ENCODE measurements at regions not wholly inside any gene's neighbourhood (a gene's known extent, or its start where the extent isn't known, plus 50 kb on each side); places are given as distances from the start of the nearest gene placed in this dataset.

DNA sequence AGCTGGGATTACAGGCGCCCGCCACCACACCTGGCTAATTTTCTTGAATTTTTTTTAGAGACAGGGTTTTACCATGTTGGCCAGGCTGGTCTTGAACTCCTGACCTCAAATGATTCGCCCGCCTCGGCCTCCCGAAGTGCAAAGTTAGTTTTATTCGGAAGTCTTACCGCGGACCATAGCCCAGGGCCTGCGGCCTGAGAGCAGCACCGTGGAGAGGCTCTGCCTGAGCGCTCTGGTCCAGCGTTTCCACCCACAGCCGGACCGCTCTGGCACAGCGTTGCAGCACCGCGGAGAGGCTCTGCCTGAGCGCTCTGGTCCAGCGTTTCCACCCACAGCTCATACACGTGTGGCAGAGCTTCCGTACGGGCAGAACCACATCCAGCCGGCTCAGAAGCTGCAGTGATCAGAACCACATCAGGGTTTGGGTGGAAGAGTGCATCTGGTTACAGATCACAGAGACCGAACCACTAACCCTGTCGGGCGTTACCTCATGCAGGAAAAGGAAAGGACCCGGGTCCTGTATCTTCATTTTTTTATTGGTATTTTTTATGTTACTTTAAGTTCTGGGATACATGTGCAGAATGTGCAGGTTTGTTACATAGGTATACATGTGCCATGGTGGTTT, 102.4 kb upstream of the SOX1 start:
- Histone ChIP-seq H3K36me3 (replicated peaks in 1 of 2; ENCODE audit: control extremely low read depth in 1 of 2, control insufficient read depth in 1 of 2, extremely low read depth in 1 of 2, insufficient read depth in 2 of 2, low read length in 1 of 2) (no peaks in the 10 kb centered on the region), H3K27me3 (replicated peaks in 1 of 4; ENCODE audit: control extremely low read depth in 1 of 4, control insufficient read depth in 3 of 4, insufficient read depth in 4 of 4, low read length in 3 of 4) (no peaks in the 10 kb centered on the region), H2AFZ (ENCODE audit: insufficient read depth, low read depth, low read length, poor library complexity, severe bottlenecking) (no peak overlapping the region), H3K9me3 (ENCODE audit: control extremely low read depth in 1 of 3, control insufficient read depth in 2 of 3, insufficient read depth in 1 of 3, low read length in 2 of 3) (peaks cover 0 to 21% (median 0%) of the 10 kb centered on the region in 3 donors), H3K4me2 (replicated peaks; ENCODE audit: low read depth, low read length, poor library complexity, severe bottlenecking) (no peak overlapping the region), H3K4me3 (ENCODE audit: control extremely low read depth in 1 of 5, extremely low read depth in 1 of 5, insufficient read depth in 1 of 5, low read depth in 2 of 5, low read length in 4 of 5) (no peak overlapping the region), H3K27ac (ENCODE audit: low read length in 2 of 2) (no peak overlapping the region), H4K20me1 (ENCODE audit: control insufficient read depth, insufficient read depth, low read length, poor library complexity, severe bottlenecking) (no peaks in the 10 kb centered on the region), H3K9ac (ENCODE audit: low read length) (no peak overlapping the region), H3K4me1 (ENCODE audit: control insufficient read depth in 2 of 2, insufficient read depth in 2 of 2, low read length in 2 of 2) (no peaks in the 10 kb centered on the region), H3K79me2 (ENCODE audit: control insufficient read depth, insufficient read depth, low read length) (no peaks in the 10 kb centered on the region)
- Mint-ChIP-seq H3K27me3 (no peaks in the 10 kb centered on the region), H3K27ac (no peak overlapping the region), H3K4me3 (no peak overlapping the region), H3K9me3 (ENCODE audit: insufficient read depth) (no peaks in the 10 kb centered on the region), H3K4me1 (no peaks in the 10 kb centered on the region)
- ATAC-seq (ENCODE audit: low read depth) (no peak), DNase-seq (no peak)
- ChIA-PET CTCF (no interaction called here), POLR2A (no interaction called here)
- TF ChIP-seq EZH2 (IDR thresholded peaks at IDR 0.05; ENCODE audit: borderline replicate concordance, insufficient read depth, low read depth, low read length, poor library complexity, severe bottlenecking), result no peak
- TF ChIP-seq, protein P1, sequence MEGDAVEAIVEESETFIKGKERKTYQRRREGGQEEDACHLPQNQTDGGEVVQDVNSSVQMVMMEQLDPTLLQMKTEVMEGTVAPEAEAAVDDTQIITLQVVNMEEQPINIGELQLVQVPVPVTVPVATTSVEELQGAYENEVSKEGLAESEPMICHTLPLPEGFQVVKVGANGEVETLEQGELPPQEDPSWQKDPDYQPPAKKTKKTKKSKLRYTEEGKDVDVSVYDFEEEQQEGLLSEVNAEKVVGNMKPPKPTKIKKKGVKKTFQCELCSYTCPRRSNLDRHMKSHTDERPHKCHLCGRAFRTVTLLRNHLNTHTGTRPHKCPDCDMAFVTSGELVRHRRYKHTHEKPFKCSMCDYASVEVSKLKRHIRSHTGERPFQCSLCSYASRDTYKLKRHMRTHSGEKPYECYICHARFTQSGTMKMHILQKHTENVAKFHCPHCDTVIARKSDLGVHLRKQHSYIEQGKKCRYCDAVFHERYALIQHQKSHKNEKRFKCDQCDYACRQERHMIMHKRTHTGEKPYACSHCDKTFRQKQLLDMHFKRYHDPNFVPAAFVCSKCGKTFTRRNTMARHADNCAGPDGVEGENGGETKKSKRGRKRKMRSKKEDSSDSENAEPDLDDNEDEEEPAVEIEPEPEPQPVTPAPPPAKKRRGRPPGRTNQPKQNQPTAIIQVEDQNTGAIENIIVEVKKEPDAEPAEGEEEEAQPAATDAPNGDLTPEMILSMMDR (IDR thresholded peaks at IDR 0.05), result no peak
- WGBS (ENCODE audit: insufficient coverage), result 94% methylated on average over 26 of the region's 28 CpGs
- intact Hi-C loops (cut with micrococcal nuclease), result no loop called here

DNA sequence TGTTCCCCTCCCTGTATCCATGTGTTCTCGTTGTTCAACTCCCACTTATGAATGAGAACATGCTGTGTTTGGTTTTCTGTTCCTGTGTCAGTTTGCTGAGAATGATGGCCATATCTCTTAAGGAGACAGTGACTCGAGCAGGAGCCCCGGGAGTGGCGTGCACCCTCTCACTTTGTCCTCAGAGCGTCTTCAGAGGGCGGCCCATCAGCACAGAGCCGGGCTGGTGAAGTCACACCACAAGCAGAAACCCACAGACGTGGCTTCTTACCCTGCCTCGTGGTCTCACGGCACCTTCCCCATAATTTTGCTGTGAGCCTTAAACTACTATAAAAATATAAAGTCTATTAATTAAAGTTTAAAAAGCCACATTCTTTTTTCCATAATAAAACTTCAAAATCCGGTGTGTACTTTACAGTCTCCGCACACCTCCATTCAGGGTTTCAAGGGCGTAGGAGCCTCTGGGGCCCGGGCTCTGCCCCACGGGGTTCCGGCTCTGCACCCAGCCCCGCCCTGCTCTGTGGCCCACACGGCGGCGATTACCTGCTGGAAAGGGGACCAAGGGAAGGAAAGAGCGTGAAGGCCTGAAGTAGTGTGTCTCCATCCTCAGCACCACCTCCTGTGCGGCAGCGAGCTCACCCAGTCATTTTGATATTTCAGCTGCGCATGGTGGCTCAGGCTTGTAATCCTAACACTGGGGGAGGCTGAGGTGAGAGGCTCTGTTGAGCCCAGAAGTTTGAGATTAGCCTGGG, 101.3 kb upstream of the SOX1 start:
- POLR2A ChIA-PET, result no interaction called here
- Mint-ChIP-seq H3K27ac (no peak overlapping the region), H3K9me3 (ENCODE audit: insufficient read depth) (no peaks in the 10 kb centered on the region), H3K4me1 (no peaks in the 10 kb centered on the region), H3K4me3 (no peak overlapping the region), H3K27me3 (no peaks in the 10 kb centered on the region)
- Histone ChIP-seq H3K27me3 (replicated peaks in 1 of 4; ENCODE audit: control extremely low read depth in 1 of 4, control insufficient read depth in 3 of 4, insufficient read depth in 4 of 4, low read length in 3 of 4) (no peaks in the 10 kb centered on the region), H3K79me2 (ENCODE audit: control insufficient read depth, insufficient read depth, low read length) (no peaks in the 10 kb centered on the region), H4K20me1 (ENCODE audit: control insufficient read depth, insufficient read depth, low read length, poor library complexity, severe bottlenecking) (no peaks in the 10 kb centered on the region), H3K36me3 (replicated peaks in 1 of 2; ENCODE audit: control extremely low read depth in 1 of 2, control insufficient read depth in 1 of 2, extremely low read depth in 1 of 2, insufficient read depth in 2 of 2, low read length in 1 of 2) (no peaks in the 10 kb centered on the region), H3K4me1 (ENCODE audit: control insufficient read depth in 2 of 2, insufficient read depth in 2 of 2, low read length in 2 of 2) (no peaks in the 10 kb centered on the region), H3K4me3 (ENCODE audit: control extremely low read depth in 1 of 5, extremely low read depth in 1 of 5, insufficient read depth in 1 of 5, low read depth in 2 of 5, low read length in 4 of 5) (no peak overlapping the region), H3K9ac (ENCODE audit: low read length) (no peak overlapping the region), H3K9me3 (ENCODE audit: control extremely low read depth in 1 of 3, control insufficient read depth in 2 of 3, insufficient read depth in 1 of 3, low read length in 2 of 3) (peaks cover 0 to 26% (median 0%) of the 10 kb centered on the region in 3 donors), H2AFZ (ENCODE audit: insufficient read depth, low read depth, low read length, poor library complexity, severe bottlenecking) (no peak overlapping the region), H3K27ac (ENCODE audit: low read length in 2 of 2) (no peak overlapping the region), H3K4me2 (replicated peaks; ENCODE audit: low read depth, low read length, poor library complexity, severe bottlenecking) (no peak overlapping the region)
- intact Hi-C loops (cut with micrococcal nuclease), result no loop called here
- DNase-seq (no peak), ATAC-seq (ENCODE audit: low read depth) (no peak)
- WGBS (ENCODE audit: insufficient coverage), result 92% methylated on average over 14 of the region's 24 CpGs
- CTCF ChIA-PET, result interaction anchor here (0.9 kb wide), 1 partner anchor 640 kb away, joined by 3 read pairs; no protein-coding TSS in a partner anchor
- no peak for TF ChIP-seq EZH2 (IDR thresholded peaks at IDR 0.05; ENCODE audit: borderline replicate concordance, insufficient read depth, low read depth, low read length, poor library complexity, severe bottlenecking)
- TF ChIP-seq, protein P1 (IDR thresholded peaks at IDR 0.05), result no peak

Measured in B cell (primary cell).